ENCODE measurements at regions not wholly inside any gene's neighbourhood (a gene's known extent, or its start where the extent isn't known, plus 50 kb on each side); places are given as distances from the start of the nearest gene placed in this dataset.

DNA sequence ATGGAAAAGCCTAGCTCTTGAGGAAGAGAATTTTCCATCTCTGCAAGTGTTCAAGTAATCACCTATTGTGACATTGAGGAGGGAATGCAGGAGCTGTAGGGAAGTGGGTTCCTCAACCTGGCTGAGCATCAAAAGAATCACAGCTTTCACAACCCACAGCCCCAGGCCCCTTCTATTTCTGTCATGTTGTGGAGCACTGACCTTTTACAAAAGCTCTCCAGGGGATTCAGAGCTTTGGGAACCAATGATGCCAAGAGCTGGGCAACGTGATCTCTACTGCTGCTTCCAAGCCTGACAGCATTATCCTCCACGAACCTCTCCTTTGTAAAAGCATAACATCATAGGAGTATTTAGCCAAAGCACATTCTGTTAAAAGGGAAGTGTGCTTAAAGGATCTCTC is 231.1 kb downstream of the ADAMTS9 start:
- TF ChIP-seq, protein P1, sequence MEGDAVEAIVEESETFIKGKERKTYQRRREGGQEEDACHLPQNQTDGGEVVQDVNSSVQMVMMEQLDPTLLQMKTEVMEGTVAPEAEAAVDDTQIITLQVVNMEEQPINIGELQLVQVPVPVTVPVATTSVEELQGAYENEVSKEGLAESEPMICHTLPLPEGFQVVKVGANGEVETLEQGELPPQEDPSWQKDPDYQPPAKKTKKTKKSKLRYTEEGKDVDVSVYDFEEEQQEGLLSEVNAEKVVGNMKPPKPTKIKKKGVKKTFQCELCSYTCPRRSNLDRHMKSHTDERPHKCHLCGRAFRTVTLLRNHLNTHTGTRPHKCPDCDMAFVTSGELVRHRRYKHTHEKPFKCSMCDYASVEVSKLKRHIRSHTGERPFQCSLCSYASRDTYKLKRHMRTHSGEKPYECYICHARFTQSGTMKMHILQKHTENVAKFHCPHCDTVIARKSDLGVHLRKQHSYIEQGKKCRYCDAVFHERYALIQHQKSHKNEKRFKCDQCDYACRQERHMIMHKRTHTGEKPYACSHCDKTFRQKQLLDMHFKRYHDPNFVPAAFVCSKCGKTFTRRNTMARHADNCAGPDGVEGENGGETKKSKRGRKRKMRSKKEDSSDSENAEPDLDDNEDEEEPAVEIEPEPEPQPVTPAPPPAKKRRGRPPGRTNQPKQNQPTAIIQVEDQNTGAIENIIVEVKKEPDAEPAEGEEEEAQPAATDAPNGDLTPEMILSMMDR (conservative IDR thresholded peaks at IDR 0.05; ENCODE audit: low read depth, low read length): no peak
- no peak overlapping the region for H3K4me3 ChIP-seq (ENCODE audit: low read depth, low read length)
- DNase-seq (ENCODE audit: low read depth): peak; percentile 34

DNA sequence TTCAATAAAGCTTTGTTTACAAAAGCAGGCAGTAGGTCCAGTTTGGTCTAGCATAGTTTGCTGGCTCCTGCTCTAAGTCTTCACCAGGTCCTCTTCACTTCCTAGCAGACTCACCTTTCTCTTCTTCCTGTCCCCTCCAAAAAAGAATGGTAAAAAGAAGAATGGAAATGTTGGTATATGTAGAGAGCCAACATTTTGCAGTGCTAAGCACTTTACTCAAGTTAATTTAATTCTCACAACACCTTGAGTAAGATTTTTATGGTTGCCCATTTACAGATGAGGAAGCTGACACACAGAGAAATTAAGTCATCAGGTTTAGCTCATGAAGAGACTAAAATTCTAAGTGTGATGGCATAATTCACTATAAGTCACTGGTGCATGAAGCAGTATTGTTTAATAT is 230.1 kb upstream of the PRICKLE2 start:
- H3K4me3 ChIP-seq (ENCODE audit: low read depth, low read length): no peak overlapping the region
- TF ChIP-seq, protein P1 (conservative IDR thresholded peaks at IDR 0.05; ENCODE audit: low read depth, low read length): no peak
- no peak for DNase-seq (ENCODE audit: low read depth)

DNA sequence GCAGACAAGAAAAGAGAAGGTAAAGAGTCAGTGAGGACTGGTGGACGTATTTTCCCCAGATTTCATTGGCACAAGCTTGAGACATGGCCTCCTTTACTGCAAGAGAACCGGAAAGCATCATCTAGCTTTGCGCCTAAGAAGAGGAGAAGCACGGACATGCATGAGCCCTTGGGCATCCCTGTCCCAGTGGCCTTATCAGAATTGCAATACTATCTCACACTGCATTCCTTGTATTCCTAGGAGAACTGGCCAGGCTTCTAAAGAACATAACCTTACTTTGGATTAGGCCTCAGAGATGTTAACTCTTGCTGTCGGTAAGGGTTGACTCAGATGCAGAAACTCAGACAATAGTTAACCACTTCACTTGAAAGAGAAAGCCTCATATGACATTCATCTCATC is 229.5 kb upstream of the PRICKLE2 start:
- DNase-seq (ENCODE audit: low read depth): no peak
- no peak overlapping the region for H3K4me3 ChIP-seq (ENCODE audit: low read depth, low read length)
- TF ChIP-seq, protein P1 (conservative IDR thresholded peaks at IDR 0.05; ENCODE audit: low read depth, low read length): no peak

DNA sequence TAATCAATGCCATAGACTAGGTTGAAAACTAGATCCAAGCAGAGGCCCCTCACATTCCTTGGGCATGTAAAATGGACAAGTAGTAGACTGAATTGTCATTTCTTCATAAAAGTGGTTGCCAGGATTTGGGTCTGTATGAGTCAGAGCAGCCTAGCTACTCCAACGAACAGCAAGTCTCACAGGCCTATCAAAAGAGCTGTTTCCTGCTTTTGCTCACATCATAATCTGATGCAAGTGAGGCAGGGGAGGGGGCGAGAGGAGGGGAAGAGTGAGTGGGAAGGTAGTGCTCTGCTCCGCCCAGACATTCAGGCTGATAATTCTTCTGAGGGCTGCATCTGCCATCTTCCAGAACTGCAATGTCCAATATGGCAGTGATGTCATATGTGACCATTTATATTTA is 228.9 kb upstream of the PRICKLE2 start:
- peak; percentile 78 for DNase-seq (ENCODE audit: low read depth)
- H3K4me3 ChIP-seq (ENCODE audit: low read depth, low read length): no peak overlapping the region
- TF ChIP-seq, protein P1 (conservative IDR thresholded peaks at IDR 0.05; ENCODE audit: low read depth, low read length): no peak

DNA sequence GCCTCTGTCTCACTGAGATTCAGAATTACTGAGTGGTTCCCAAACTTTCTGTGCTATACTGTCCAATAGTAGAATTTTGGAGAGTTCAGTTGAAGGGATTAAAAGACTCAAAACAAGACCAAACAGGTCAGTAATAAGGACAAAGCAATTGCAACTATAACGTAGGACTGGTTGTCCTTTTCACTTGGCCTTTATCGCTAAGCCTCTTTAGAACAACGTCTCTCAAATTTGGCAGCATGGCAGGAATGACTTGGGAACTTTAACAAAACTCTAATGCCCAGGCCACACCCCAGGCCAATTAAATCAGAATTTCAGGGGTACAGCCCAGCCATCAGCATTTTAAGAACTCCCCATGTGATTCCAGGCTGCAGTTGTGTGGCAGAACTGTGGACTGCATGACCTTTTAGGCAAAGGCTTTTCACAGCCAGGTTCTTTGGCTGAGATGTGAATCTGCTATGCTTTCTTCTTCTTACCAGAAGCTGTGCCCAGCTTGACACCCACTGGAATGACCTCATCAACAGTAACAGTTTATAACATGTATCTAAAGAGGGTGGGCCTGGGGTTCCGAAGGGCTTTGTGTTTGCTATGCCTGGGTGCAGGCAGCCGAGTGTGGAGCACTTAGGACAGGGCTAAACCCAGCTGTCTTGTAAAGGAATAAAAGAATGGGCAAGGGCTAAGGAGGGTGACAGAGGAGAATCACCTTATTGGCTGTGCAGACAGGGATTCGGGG is 226.2 kb upstream of the PRICKLE2 start:
- TF ChIP-seq, protein P1 (conservative IDR thresholded peaks at IDR 0.05; ENCODE audit: low read depth, low read length): no peak
- H3K4me3 ChIP-seq (ENCODE audit: low read depth, low read length): no peak overlapping the region
- no peak for DNase-seq (ENCODE audit: low read depth)

DNA sequence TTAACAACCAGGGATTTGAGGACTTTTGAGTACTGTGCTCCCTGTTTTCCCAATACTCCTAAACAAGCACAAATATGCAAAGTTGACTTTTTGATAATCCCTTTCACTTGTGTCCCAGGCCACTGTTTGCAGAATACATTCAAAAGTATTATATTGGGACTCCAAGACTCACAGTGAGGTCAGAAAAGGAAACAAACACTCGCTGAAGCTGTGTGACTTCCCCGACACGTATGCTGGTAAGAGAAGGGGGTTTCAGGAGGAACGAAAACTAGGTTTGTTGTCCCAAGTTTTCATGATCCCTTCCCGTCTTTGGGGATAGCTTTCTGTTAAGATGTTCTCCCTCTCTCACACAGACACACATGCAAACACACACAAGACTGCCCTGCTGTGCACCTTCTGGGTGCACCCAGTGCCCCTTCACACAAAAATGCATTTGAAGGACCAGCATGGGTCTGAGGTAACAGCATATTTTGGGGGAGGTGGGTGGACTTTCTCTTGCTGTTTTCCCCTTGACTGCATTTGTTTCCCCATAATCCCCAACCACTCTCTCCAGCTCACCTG is 225.2 kb upstream of the PRICKLE2 start:
- TF ChIP-seq, protein P1 (conservative IDR thresholded peaks at IDR 0.05; ENCODE audit: low read depth, low read length): no peak
- no peak for DNase-seq (ENCODE audit: low read depth)
- H3K4me3 ChIP-seq (ENCODE audit: low read depth, low read length): no peak overlapping the region

DNA sequence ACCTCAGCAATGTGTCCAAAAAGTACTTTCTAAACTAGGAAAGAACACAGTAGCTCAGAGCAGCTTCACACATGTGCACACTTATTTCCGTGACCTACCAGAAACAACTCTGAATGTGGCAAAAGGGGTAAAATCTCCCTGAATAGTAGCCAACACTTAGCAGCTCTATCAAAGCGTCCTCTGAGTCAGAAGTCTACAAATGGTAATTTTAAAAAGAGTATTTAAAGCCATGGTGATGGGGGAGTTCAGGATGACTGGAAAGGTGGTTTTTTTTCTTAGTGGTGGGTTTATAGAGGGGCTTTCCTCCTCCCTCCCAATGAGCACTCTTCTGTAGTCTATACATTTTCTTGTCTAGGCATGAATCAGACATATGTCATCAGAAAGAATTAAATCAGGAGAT is 223.8 kb upstream of the PRICKLE2 start:
- no peak for DNase-seq (ENCODE audit: low read depth)
- H3K4me3 ChIP-seq (ENCODE audit: low read depth, low read length): no peak overlapping the region
- TF ChIP-seq, protein P1 (conservative IDR thresholded peaks at IDR 0.05; ENCODE audit: low read depth, low read length): no peak
